ENCODE measurements at regions not wholly inside any gene's neighbourhood (a gene's known extent, or its start where the extent isn't known, plus 50 kb on each side); places are given as distances from the start of the nearest gene placed in this dataset.

- TF ChIP-seq, protein P1, sequence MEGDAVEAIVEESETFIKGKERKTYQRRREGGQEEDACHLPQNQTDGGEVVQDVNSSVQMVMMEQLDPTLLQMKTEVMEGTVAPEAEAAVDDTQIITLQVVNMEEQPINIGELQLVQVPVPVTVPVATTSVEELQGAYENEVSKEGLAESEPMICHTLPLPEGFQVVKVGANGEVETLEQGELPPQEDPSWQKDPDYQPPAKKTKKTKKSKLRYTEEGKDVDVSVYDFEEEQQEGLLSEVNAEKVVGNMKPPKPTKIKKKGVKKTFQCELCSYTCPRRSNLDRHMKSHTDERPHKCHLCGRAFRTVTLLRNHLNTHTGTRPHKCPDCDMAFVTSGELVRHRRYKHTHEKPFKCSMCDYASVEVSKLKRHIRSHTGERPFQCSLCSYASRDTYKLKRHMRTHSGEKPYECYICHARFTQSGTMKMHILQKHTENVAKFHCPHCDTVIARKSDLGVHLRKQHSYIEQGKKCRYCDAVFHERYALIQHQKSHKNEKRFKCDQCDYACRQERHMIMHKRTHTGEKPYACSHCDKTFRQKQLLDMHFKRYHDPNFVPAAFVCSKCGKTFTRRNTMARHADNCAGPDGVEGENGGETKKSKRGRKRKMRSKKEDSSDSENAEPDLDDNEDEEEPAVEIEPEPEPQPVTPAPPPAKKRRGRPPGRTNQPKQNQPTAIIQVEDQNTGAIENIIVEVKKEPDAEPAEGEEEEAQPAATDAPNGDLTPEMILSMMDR (IDR thresholded peaks at IDR 0.05): no peak
- TF ChIP-seq POLR2A (IDR thresholded peaks at IDR 0.05) (no peak), POLR2AphosphoS5 (IDR thresholded peaks at IDR 0.05) (no peak)
Measured at GRCh38 chr18:37684590-37684989, 119.0 kb upstream of the CELF4 start.
